ENCODE measurements at regions not wholly inside any gene's neighbourhood (a gene's known extent, or its start where the extent isn't known, plus 50 kb on each side); places are given as distances from the start of the nearest gene placed in this dataset.

- DNase-seq (ENCODE audit: low read depth, low spot score): no peak
- TF ChIP-seq CTCF (IDR thresholded peaks at IDR 0.05; ENCODE audit: low read depth, low read length): no peak
- peaks cover 13% of the 10 kb centered on the region for H3K27me3 ChIP-seq (ENCODE audit: control insufficient read depth, insufficient read depth, low read length)
- ChIA-PET CTCF (interaction anchor here (0.9 to 1.2 kb wide), 2 partner anchors 9 to 213 kb away, joined by 3 to 8 read pairs; no protein-coding TSS in a partner anchor), POLR2A (no interaction called here)
- peaks cover 8% of the 10 kb centered on the region; the same call in 1 of the 2 replicates for H3K9me3 ChIP-seq (ENCODE audit: control insufficient read depth, insufficient read depth, low read length)
- H3K4me3 ChIP-seq (ENCODE audit: low read depth, low read length): peak overlapping the region; percentile 31
- H3K27ac ChIP-seq (ENCODE audit: low read depth, low read length): no peak overlapping the region
Observed at GRCh38 chr18:76610933-76611749, 116.1 kb upstream of the ZNF516 start.

- Histone ChIP-seq H3K9me3 (ENCODE audit: control insufficient read depth, insufficient read depth, low read length) (peaks cover 8% of the 10 kb centered on the region; the same call in 1 of the 2 replicates), H3K27me3 (ENCODE audit: control insufficient read depth, insufficient read depth, low read length) (peaks cover 7% of the 10 kb centered on the region), H3K27ac (ENCODE audit: low read depth, low read length) (no peak overlapping the region), H3K4me3 (ENCODE audit: low read depth, low read length) (no peak overlapping the region)
- no peak for TF ChIP-seq CTCF (IDR thresholded peaks at IDR 0.05; ENCODE audit: low read depth, low read length)
- DNase-seq (ENCODE audit: low read depth, low spot score): no peak
- POLR2A ChIA-PET: no interaction called here
- CTCF ChIA-PET: no interaction called here
Observed at GRCh38 chr18:76610012-76610411, 115.0 kb upstream of the ZNF516 start.

- Histone ChIP-seq H3K27ac (ENCODE audit: low read depth, low read length) (no peak overlapping the region), H3K9me3 (ENCODE audit: control insufficient read depth, insufficient read depth, low read length) (no peaks in the 10 kb centered on the region), H3K4me3 (ENCODE audit: low read depth, low read length) (no peak overlapping the region), H3K27me3 (ENCODE audit: control insufficient read depth, insufficient read depth, low read length) (no peaks in the 10 kb centered on the region)
- TF ChIP-seq CTCF (IDR thresholded peaks at IDR 0.05; ENCODE audit: low read depth, low read length): no peak
- no peak for DNase-seq (ENCODE audit: low read depth, low spot score)
- ChIA-PET POLR2A (no interaction called here), CTCF (no interaction called here)
Observed at GRCh38 chr18:76605341-76605929, 110.4 kb upstream of the ZNF516 start.

- no peaks in the 10 kb centered on the region for H3K9me3 ChIP-seq (ENCODE audit: control insufficient read depth, insufficient read depth, low read length)
- DNase-seq (ENCODE audit: low read depth, low spot score): no peak
- ChIA-PET POLR2A (no interaction called here), CTCF (no interaction called here)
- no peaks in the 10 kb centered on the region for H3K27me3 ChIP-seq (ENCODE audit: control insufficient read depth, insufficient read depth, low read length)
- H3K4me3 ChIP-seq (ENCODE audit: low read depth, low read length): no peak overlapping the region
- no peak for TF ChIP-seq CTCF (IDR thresholded peaks at IDR 0.05; ENCODE audit: low read depth, low read length)
- H3K27ac ChIP-seq (ENCODE audit: low read depth, low read length): no peak overlapping the region
Observed at GRCh38 chr18:76604935-76605240, 109.8 kb upstream of the ZNF516 start.

GRCh38 chr18:76604108-76604934, 109.3 kb upstream of the ZNF516 start:
- ChIA-PET CTCF (no interaction called here), POLR2A (no interaction called here)
- TF ChIP-seq CTCF (IDR thresholded peaks at IDR 0.05; ENCODE audit: low read depth, low read length): no peak
- Histone ChIP-seq H3K4me3 (ENCODE audit: low read depth, low read length) (no peak overlapping the region), H3K27me3 (ENCODE audit: control insufficient read depth, insufficient read depth, low read length) (no peaks in the 10 kb centered on the region), H3K27ac (ENCODE audit: low read depth, low read length) (no peak overlapping the region), H3K9me3 (ENCODE audit: control insufficient read depth, insufficient read depth, low read length) (no peaks in the 10 kb centered on the region)
- no peak for DNase-seq (ENCODE audit: low read depth, low spot score)

Measured in AG04450 (cell line).